Brain microvascular endothelial cell (primary cell): ENCODE measurements at regions not wholly inside any gene's neighbourhood (a gene's known extent, or its start where the extent isn't known, plus 50 kb on each side); places are given as distances from the start of the nearest gene placed in this dataset.

Source experiments
- DNase-seq: peaks from one replicate; pipeline ENCODE4 v3.0.0-alpha.2; 2020
- H3K27ac ChIP-seq: fragments of 250-450 bp; sonication (Bioruptor Pico); 2 replicates; pipeline ENCODE4 v1.5.1; 2020; ENCODE audit warnings: mild to moderate bottlenecking, moderate library complexity
- H3K27me3 ChIP-seq: fragments of 250-450 bp; sonication (Bioruptor Pico); replicated peaks from 2 replicates; pipeline ENCODE4 v1.5.1; 2020; ENCODE audit warnings: mild to moderate bottlenecking
- H3K36me3 ChIP-seq: fragments of 250-450 bp; sonication (Bioruptor Pico); replicated peaks from 2 replicates; pipeline ENCODE4 v1.5.1; 2020; ENCODE audit warnings: mild to moderate bottlenecking
- H3K4me3 ChIP-seq: 2 replicates; pipeline ENCODE4 v1.5.1; 2011; ENCODE audit warnings: low read depth, mild to moderate bottlenecking, control low read depth, low read length, moderate library complexity
- in situ Hi-C: cut with HindIII; loops from 2 replicates; pipeline ENCODE4 v1.10.0; 2017; ENCODE audit warnings: low sequenced_read_pairs, low pct_ligation_motif_present
- TF ChIP-seq, protein P1 (sequence below): IDR thresholded peaks from 2 replicates; pipeline ENCODE4 v1.5.1; 2011; ENCODE audit warnings: low read depth, mild to moderate bottlenecking, moderate library complexity, low read length, control low read depth, inconsistent platforms; ENCODE audit errors: missing control alignments

DNA sequence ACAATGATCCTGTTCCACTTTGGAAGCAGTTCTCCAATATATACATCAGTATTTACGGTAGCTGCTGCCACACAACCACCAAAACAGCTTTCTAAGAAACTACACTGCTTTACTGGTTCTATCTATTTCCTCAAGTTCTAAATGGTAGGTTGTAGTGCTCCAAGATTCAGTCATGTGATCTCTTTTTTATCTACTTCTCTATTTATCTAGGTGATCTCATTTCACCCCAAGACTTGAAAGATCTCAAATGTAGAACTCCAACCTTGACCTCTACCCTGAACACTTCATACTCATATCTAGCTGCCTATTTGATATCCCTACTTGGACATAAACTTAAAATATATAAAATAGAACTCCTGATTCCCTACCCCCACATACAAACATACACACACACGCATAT is 133.9 kb upstream of the RAP1B start:
- Histone ChIP-seq H3K27me3 (no peaks in the 10 kb centered on the region), H3K4me3 (no peak overlapping the region), H3K27ac (no peak overlapping the region), H3K36me3 (no peaks in the 10 kb centered on the region)
- DNase-seq: no peak
- TF ChIP-seq, protein P1, sequence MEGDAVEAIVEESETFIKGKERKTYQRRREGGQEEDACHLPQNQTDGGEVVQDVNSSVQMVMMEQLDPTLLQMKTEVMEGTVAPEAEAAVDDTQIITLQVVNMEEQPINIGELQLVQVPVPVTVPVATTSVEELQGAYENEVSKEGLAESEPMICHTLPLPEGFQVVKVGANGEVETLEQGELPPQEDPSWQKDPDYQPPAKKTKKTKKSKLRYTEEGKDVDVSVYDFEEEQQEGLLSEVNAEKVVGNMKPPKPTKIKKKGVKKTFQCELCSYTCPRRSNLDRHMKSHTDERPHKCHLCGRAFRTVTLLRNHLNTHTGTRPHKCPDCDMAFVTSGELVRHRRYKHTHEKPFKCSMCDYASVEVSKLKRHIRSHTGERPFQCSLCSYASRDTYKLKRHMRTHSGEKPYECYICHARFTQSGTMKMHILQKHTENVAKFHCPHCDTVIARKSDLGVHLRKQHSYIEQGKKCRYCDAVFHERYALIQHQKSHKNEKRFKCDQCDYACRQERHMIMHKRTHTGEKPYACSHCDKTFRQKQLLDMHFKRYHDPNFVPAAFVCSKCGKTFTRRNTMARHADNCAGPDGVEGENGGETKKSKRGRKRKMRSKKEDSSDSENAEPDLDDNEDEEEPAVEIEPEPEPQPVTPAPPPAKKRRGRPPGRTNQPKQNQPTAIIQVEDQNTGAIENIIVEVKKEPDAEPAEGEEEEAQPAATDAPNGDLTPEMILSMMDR: no peak
- in situ Hi-C loops: no loop called here

DNA sequence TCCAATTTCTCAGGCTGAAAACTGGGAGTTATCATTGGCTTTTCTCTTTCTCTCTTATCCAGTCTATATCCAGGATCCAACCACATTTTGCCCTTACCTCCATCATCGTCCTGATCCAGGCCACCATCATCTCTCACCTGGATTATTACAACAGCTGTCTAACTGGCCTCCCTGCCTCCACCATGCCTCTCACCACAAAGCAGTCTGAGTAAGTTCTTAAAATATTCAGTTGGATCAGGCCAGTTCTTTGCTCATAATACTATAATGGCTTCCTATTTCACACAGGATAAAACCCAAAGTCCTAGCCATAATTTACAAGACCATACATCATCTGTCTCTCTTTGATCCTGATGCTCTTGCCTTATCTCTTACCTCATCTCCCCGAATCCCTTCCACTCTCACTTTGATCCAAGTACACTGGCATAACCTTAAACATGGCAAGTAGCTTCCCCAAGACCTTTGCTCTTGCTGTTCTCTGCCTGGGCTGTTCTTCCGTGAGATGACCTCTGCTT is 133.4 kb upstream of the RAP1B start:
- no peak for DNase-seq
- in situ Hi-C loops: no loop called here
- TF ChIP-seq, protein P1: no peak

DNA sequence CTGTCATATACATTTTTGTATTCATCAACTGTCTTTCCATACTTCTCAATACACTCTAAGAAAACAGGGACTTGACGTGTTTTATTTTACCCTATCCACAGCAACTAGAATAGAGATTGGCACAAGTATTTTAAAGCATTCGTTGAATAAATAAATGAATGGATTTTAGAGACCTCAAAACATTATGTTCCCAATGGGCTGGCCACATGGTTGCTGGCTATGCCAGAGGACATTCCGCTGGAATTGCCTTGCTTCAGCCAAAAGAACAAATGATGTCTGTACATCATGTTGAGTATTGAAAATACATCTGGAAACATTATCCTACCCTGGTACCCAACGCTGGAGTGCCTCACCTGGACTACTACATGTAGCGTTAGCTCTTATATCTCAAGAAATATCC is 132.8 kb upstream of the RAP1B start:
- Histone ChIP-seq H3K36me3 (no peaks in the 10 kb centered on the region), H3K27me3 (no peaks in the 10 kb centered on the region), H3K27ac (no peak overlapping the region), H3K4me3 (no peak overlapping the region)
- TF ChIP-seq, protein P1: no peak
- in situ Hi-C loops: no loop called here
- DNase-seq: no peak

More for the DNA sequence above, 133.4 kb upstream of the RAP1B start:
- no peaks in the 10 kb centered on the region for H3K27me3 ChIP-seq
- H3K4me3 ChIP-seq: no peak overlapping the region
- H3K27ac ChIP-seq: no peak overlapping the region
- no peaks in the 10 kb centered on the region for H3K36me3 ChIP-seq

DNA sequence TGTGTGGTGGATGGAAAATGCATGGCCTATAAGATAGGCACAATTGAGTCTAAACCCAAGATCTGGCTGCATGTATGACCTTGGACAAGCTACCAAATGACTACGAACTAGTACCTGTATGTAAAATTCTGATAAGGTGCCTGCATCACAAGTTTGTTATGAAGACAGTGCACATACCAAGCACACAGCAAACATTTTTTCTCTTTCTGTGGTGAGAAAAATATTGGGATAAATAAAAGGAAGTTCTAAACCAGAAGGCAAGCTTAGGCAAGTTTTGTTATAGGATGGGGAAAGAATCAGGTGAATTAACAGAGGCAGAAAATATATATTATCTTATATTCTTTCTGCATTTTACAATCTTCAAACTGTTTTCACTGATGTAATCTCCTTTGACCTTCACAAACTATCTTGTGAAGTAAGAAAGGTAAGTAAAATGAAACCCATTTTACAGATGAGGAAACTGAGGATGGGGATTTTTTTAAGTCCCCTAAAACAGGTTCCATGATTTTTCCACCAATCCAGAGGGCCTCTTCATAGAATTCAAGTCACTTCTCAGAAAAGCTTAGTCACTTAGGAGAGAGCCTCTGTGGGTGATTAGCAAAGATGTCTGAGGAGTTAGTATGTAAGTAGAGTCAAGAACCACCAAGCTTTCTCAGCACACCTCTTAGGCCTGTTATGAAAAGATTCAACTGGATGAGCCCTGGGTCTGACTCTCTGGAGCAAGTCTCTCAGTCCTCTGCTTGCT is 132.0 kb upstream of the RAP1B start:
- no peaks in the 10 kb centered on the region for H3K36me3 ChIP-seq
- no peaks in the 10 kb centered on the region for H3K27me3 ChIP-seq
- TF ChIP-seq, protein P1: no peak
- H3K27ac ChIP-seq: no peak overlapping the region
- no peak for DNase-seq
- in situ Hi-C loops: no loop called here
- H3K4me3 ChIP-seq: no peak overlapping the region

DNA sequence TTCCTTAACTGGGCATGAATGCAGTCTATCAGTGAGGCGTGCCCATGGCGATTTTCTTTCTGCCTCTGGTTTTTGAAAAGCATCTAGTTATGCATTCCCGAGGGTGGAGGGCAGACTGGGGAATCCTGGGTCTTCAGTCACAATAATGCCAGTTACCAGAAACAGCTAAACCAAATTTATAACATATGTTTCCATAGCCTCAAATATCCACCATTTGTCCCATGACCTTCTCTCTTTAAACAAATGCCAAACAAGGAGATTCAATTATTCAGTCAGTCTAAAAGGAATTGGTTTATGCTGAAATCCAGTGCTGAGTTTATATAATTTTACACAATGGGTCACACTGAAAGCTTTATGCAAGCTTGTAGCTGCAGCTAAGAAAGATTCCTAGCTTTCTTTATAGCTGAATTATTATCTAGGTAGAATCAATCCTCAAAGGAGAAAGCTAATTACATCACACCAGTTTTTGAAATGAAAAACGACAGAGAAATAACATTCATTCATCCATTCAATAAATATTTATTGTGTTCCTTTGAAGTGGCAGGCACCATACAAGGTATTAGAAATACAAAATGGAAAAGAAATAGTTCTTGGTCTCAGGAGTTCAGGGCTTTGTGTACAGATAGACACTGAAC is 131.3 kb upstream of the RAP1B start:
- no peak for DNase-seq
- TF ChIP-seq, protein P1: no peak
- Histone ChIP-seq H3K27me3 (no peaks in the 10 kb centered on the region), H3K36me3 (no peaks in the 10 kb centered on the region), H3K27ac (no peak overlapping the region), H3K4me3 (no peak overlapping the region)
- in situ Hi-C loops: no loop called here
